ENCODE measurements at regions not wholly inside any gene's neighbourhood (a gene's known extent, or its start where the extent isn't known, plus 50 kb on each side); places are given as distances from the start of the nearest gene placed in this dataset.
"Not testable (repeated sequence)": the region's sequence is repeated elsewhere in the genome, so short reads cannot be mapped to it uniquely, and the experiment has no call there.

GRCh38 chr11:25485315-25485714 is 846.6 kb upstream of the ANO3 start:
- H3K27ac ChIP-seq = no peak overlapping the region
- TF ChIP-seq, protein P1, sequence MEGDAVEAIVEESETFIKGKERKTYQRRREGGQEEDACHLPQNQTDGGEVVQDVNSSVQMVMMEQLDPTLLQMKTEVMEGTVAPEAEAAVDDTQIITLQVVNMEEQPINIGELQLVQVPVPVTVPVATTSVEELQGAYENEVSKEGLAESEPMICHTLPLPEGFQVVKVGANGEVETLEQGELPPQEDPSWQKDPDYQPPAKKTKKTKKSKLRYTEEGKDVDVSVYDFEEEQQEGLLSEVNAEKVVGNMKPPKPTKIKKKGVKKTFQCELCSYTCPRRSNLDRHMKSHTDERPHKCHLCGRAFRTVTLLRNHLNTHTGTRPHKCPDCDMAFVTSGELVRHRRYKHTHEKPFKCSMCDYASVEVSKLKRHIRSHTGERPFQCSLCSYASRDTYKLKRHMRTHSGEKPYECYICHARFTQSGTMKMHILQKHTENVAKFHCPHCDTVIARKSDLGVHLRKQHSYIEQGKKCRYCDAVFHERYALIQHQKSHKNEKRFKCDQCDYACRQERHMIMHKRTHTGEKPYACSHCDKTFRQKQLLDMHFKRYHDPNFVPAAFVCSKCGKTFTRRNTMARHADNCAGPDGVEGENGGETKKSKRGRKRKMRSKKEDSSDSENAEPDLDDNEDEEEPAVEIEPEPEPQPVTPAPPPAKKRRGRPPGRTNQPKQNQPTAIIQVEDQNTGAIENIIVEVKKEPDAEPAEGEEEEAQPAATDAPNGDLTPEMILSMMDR (IDR thresholded peaks at IDR 0.05) = no peak
- DNase-seq (ENCODE audit: low spot score) = no peak
- no peak overlapping the region for H3K4me3 ChIP-seq

DNA sequence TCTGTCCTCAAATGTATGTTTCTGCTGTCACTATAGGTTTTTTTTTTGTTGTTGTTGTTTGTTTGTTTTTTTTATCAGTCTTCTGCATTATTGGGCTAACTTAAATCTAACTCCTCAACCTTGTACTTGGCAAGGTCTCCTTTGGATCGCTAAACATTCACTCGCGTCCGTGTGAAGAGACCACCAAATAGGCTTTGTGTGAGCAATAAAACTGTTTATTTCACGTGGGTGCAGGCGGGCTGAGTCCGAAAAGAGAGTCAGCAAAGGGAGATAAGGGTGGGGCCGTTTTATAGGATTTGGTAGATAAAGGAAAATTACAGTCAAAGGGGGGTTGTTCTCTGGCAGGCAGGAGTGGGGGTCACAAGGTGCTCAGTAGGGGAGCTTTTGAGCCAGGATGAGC is 845.6 kb upstream of the ANO3 start:
- DNase-seq (ENCODE audit: low spot score); H3K27ac ChIP-seq; H3K4me3 ChIP-seq: not testable (repeated sequence)

DNA sequence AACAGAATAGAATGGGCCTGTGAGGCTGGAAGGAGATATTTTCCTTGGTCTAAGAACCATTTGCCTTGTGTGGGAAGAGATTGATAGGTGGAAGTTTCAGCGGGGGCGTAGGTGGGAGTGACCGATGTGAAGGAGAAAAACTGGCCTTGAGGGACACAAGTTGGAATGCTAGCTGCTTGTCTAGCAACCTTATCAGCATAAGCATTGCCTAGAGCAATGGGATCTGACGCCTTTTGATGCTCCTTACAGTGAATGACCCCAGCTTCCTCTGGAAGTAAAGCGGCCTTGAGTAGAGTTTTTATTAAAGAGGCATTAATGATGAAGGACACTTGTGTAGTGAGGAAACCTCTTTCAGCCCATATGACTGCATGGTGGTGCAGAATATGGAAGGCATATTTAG is 843.8 kb upstream of the ANO3 start:
- DNase-seq (ENCODE audit: low spot score); H3K4me3 ChIP-seq; H3K27ac ChIP-seq: not testable (repeated sequence)

GRCh38 chr11:25501426-25501825 is 830.5 kb upstream of the ANO3 start:
- H3K4me3 ChIP-seq; H3K27ac ChIP-seq; DNase-seq (ENCODE audit: low spot score): not testable (repeated sequence)

DNA sequence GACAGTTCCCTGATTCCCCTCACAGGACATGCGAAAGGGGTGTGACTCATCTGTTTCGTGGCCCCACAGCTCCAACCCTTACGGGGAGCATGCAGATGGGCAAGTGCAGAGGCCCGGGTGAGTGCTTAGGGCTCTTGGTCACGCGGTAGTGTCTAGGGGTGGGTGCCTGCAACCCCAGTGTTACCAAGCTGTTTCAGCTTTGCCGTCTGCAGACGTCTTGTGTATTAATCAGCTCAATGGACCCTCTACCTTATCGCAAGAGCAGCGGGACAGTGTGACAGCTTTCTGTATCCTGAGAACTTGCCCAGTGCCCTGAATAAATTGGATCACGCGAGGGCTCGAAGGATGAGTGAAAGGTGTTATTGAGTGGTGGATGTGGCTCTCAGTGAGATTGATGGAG is 816.4 kb upstream of the ANO3 start:
- Histone ChIP-seq H3K4me3 (no peak overlapping the region), H3K27ac (no peak overlapping the region)
- TF ChIP-seq, protein P1 (IDR thresholded peaks at IDR 0.05) = no peak
- no peak for DNase-seq (ENCODE audit: low spot score)

DNA sequence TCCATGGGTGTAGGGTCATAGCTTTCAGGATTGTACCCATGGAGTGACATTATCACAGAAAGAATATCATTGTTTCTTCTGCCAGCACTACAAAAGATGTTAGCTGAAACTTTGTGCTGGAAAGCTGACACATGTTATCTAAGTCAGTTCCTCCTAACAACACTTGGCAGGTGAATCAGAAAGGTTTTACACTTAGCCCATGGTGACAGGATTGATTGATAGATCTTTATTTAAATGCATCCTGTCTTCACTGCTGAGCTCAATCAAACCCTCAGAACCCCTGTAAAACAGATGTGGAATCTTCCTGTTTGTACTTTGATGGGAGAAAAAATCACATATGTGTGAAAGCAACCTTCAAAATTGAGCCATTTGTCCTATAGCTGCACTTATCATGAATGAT is 811.5 kb upstream of the ANO3 start:
- TF ChIP-seq, protein P1 (IDR thresholded peaks at IDR 0.05) = no peak
- H3K27ac ChIP-seq = no peak overlapping the region
- no peak overlapping the region for H3K4me3 ChIP-seq
- no peak for DNase-seq (ENCODE audit: low spot score)

DNA sequence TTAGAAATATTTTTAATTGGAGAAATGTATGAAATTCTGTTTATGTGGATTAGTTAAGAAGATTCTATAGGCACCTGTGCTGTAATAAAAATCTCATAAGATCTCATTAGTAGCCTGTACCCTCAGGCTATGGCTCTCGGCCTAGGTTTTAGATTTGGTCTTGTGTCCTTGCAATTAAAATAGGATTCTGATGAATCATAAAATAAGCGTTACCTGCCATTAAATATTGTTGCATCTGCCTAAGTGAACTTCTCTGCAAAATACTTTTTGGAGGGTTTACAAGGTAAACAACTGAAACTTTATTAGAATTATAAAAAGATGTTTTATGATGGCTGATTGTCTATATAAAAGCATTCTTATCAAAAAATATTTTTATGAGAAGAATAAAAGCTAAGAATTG is 804.1 kb upstream of the ANO3 start:
- DNase-seq (ENCODE audit: low spot score) = no peak
- TF ChIP-seq, protein P1 (IDR thresholded peaks at IDR 0.05) = no peak
- no peak overlapping the region for H3K27ac ChIP-seq
- no peak overlapping the region for H3K4me3 ChIP-seq

GRCh38 chr11:25529572-25529971 is 802.4 kb upstream of the ANO3 start:
- DNase-seq (ENCODE audit: low spot score) = no peak
- TF ChIP-seq, protein P1 (IDR thresholded peaks at IDR 0.05) = no peak

GRCh38 chr11:25535467-25536272 is 796.3 kb upstream of the ANO3 start:
- DNase-seq (ENCODE audit: low spot score) = no peak
- TF ChIP-seq, protein P1 (IDR thresholded peaks at IDR 0.05) = no peak
- Histone ChIP-seq H3K27ac (no peak overlapping the region), H3K4me3 (no peak overlapping the region)

More at GRCh38 chr11:25529572-25529971, 802.4 kb upstream of the ANO3 start:
- H3K4me3 ChIP-seq = no peak overlapping the region
- no peak overlapping the region for H3K27ac ChIP-seq
